ENCODE measurements at regions not wholly inside any gene's neighbourhood (a gene's known extent, or its start where the extent isn't known, plus 50 kb on each side); places are given as distances from the start of the nearest gene placed in this dataset.

DNA sequence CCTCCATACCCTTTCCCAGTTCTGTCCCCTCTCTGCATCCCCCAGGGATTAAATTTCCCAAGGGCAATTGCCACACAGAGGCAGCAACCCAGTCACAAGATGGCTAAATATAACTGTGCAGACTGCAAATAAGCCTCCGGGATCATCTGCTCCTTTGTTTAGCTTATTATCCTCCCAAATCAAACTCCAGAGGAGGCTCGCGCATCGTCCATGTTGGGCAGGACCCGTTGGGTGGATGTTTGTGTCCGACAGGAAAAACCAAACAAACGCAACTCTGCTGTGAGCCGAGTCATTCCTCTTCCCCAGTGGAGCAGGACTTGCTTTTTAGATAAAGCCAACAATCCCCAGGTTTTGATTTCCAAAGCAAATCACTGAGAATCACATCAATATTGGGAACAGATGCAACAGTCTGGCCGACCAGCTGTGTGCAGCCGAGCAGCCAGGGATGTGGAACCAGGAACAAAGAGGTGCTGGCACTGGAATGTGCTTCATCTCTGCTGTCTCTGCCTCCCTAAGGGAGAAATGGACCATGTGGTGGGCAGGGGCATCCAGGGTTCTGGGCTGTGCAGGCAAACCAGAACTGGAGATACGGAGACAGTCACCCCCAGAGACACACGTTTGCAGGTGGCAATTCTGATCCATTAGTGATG, 89.8 kb downstream of the PTTG1 start:
- no peak overlapping the region for H3K4me3 Mint-ChIP-seq
- ChIA-PET CTCF (interaction anchor here (6.3 kb wide), 1 partner anchor 72 kb away, joined by 155 read pairs; no protein-coding TSS in a partner anchor), POLR2A (no interaction called here)
- peaks cover 31% of the 10 kb centered on the region for H3K4me1 Mint-ChIP-seq (ENCODE audit: low read depth)
- H3K9me3 Mint-ChIP-seq: no peaks in the 10 kb centered on the region
- no peaks in the 10 kb centered on the region for H3K27me3 Mint-ChIP-seq
- H3K27ac Mint-ChIP-seq: no peak overlapping the region
- DNase-seq: no peak
- H3K36me3 Mint-ChIP-seq: no peaks in the 10 kb centered on the region
- intact Hi-C loops (cut with micrococcal nuclease): no loop called here

All from activated CD4-positive, alpha-beta memory T cell treated with anti-CD3 and anti-CD28 coated beads for 36 hours (primary cell).